NCI-H2196 (cell line): ENCODE measurements at regions not wholly inside any gene's neighbourhood (a gene's known extent, or its start where the extent isn't known, plus 50 kb on each side); places are given as distances from the start of the nearest gene placed in this dataset.
"Not testable (repeated sequence)": the region's sequence is repeated elsewhere in the genome, so short reads cannot be mapped to it uniquely, and the experiment has no call there.

ENCODE experiments used
- DNase-seq: peaks from one replicate; lab custom pipeline; 2025; ENCODE audit not compliant: unreplicated experiment; lab: John Stamatoyannopoulos, UW

GRCh38 chrX:46178763-46179162 is 366.5 kb downstream of the ZNF674 start:
- DNase-seq, result no peak

GRCh38 chrX:46173159-46173558 is 372.1 kb downstream of the ZNF674 start:
- no peak for DNase-seq

GRCh38 chrX:46171457-46171856 is 373.8 kb downstream of the ZNF674 start:
- not testable (repeated sequence) for DNase-seq

- no peak for DNase-seq
Observed at GRCh38 chrX:46169808-46170207, 375.4 kb downstream of the ZNF674 start.

GRCh38 chrX:46168254-46168653 is 377.0 kb downstream of the ZNF674 start:
- DNase-seq, result no peak

GRCh38 chrX:46165866-46166265 is 379.4 kb downstream of the ZNF674 start:
- DNase-seq, result no peak

GRCh38 chrX:46165411-46165810 is 379.8 kb downstream of the ZNF674 start:
- DNase-seq, result no peak

GRCh38 chrX:46152756-46153155 is 392.5 kb downstream of the ZNF674 start:
- DNase-seq, result no peak

- DNase-seq, result not testable (repeated sequence)
Observed at GRCh38 chrX:46151332-46151731, 393.9 kb downstream of the ZNF674 start.

GRCh38 chrX:46144566-46144965 is 400.7 kb downstream of the ZNF674 start:
- no peak for DNase-seq

GRCh38 chrX:46140272-46140671 is 404.9 kb downstream of the ZNF674 start:
- DNase-seq, result no peak

- DNase-seq, result no peak
Observed at GRCh38 chrX:46130247-46130646, 415.0 kb downstream of the ZNF674 start.

- DNase-seq, result no peak
Observed at GRCh38 chrX:46125111-46125510, 420.1 kb downstream of the ZNF674 start.

GRCh38 chrX:46117234-46117633 is 428.0 kb downstream of the ZNF674 start:
- no peak for DNase-seq

GRCh38 chrX:46087310-46087709 is 457.9 kb downstream of the ZNF674 start:
- not testable (repeated sequence) for DNase-seq

GRCh38 chrX:46080121-46080520 is 465.1 kb downstream of the ZNF674 start:
- DNase-seq, result not testable (repeated sequence)

GRCh38 chrX:46072791-46073190 is 472.4 kb downstream of the ZNF674 start:
- DNase-seq, result no peak

- DNase-seq, result no peak
Observed at GRCh38 chrX:46072372-46072771, 472.8 kb downstream of the ZNF674 start.

GRCh38 chrX:46070421-46070820 is 474.8 kb downstream of the ZNF674 start:
- DNase-seq, result no peak

- DNase-seq, result no peak
Observed at GRCh38 chrX:46059316-46059715, 485.9 kb downstream of the ZNF674 start.

GRCh38 chrX:46044486-46044885 is 500.7 kb downstream of the ZNF674 start:
- DNase-seq, result no peak

GRCh38 chrX:46040001-46040400 is 505.2 kb downstream of the ZNF674 start:
- DNase-seq, result no peak

GRCh38 chrX:46039526-46039925 is 505.7 kb downstream of the ZNF674 start:
- no peak for DNase-seq

GRCh38 chrX:46036508-46036907 is 508.7 kb downstream of the ZNF674 start:
- no peak for DNase-seq
